ENCODE measurements at regions not wholly inside any gene's neighbourhood (a gene's known extent, or its start where the extent isn't known, plus 50 kb on each side); places are given as distances from the start of the nearest gene placed in this dataset.

- H3K4me2 ChIP-seq: peak overlapping the region; percentile 20
- H3K4me1 ChIP-seq: peaks cover 22% of the 10 kb centered on the region
- peaks cover 9% of the 10 kb centered on the region for H3F3A ChIP-seq (ENCODE audit: low read depth)
- H3K27ac ChIP-seq: no peak overlapping the region
- H3K4me3 Mint-ChIP-seq: no peak overlapping the region
- peak; percentile 27 for DNase-seq (ENCODE audit: low spot score)
- H2AFZ ChIP-seq (replicated peaks): no peak overlapping the region
- H3K4me3 ChIP-seq: no peak overlapping the region
- no peaks in the 10 kb centered on the region for H3K9me3 ChIP-seq (ENCODE audit: low read depth)
- no peak for TF ChIP-seq EZH2 (IDR thresholded peaks at IDR 0.05)
- TF ChIP-seq CTCF (IDR thresholded peaks at IDR 0.05): no peak
- no peak for TF ChIP-seq EZH2phosphoT487 (IDR thresholded peaks at IDR 0.05)
- H3K27ac Mint-ChIP-seq: no peak overlapping the region
- H3K9me3 Mint-ChIP-seq: no peaks in the 10 kb centered on the region
- peaks cover 4% of the 10 kb centered on the region for H3K36me3 Mint-ChIP-seq
- H3K36me3 ChIP-seq: no peaks in the 10 kb centered on the region
- no peaks in the 10 kb centered on the region for H4K20me1 ChIP-seq (ENCODE audit: low read depth)
- peaks cover 24% of the 10 kb centered on the region for H3K4me1 Mint-ChIP-seq
- H3K79me2 ChIP-seq (ENCODE audit: low read depth): no peaks in the 10 kb centered on the region
- H3K27me3 ChIP-seq: no peaks in the 10 kb centered on the region
- H3K9ac ChIP-seq: no peak overlapping the region
- no peaks in the 10 kb centered on the region for H3K27me3 Mint-ChIP-seq (ENCODE audit: insufficient read depth, low read depth)
Measured at GRCh38 chr11:92286709-92287108, 62.1 kb downstream of the FAT3 start.

GRCh38 chr11:92295175-92296137 lies 70.8 kb downstream of the FAT3 start:
- Mint-ChIP-seq H3K9me3 (peaks cover 8% of the 10 kb centered on the region), H3K27ac (no peak overlapping the region), H3K27me3 (ENCODE audit: insufficient read depth, low read depth) (peaks cover 2% of the 10 kb centered on the region), H3K4me1 (peaks cover 30% of the 10 kb centered on the region), H3K36me3 (peaks cover 10% of the 10 kb centered on the region), H3K4me3 (no peak overlapping the region)
- H3K9ac ChIP-seq: no peak overlapping the region
- no peaks in the 10 kb centered on the region for H3K36me3 ChIP-seq
- TF ChIP-seq CTCF (IDR thresholded peaks at IDR 0.05): no peak
- no peak for TF ChIP-seq EZH2 (IDR thresholded peaks at IDR 0.05)
- TF ChIP-seq EZH2phosphoT487 (IDR thresholded peaks at IDR 0.05): no peak
- peaks cover 6% of the 10 kb centered on the region for H3F3A ChIP-seq (ENCODE audit: low read depth)
- H4K20me1 ChIP-seq (ENCODE audit: low read depth): no peaks in the 10 kb centered on the region
- no peak overlapping the region for H2AFZ ChIP-seq (replicated peaks)
- H3K27ac ChIP-seq: no peak overlapping the region
- H3K79me2 ChIP-seq (ENCODE audit: low read depth): no peaks in the 10 kb centered on the region
- no peak overlapping the region for H3K4me3 ChIP-seq
- no peak overlapping the region for H3K4me2 ChIP-seq
- H3K9me3 ChIP-seq (ENCODE audit: low read depth): no peaks in the 10 kb centered on the region
- H3K27me3 ChIP-seq: no peaks in the 10 kb centered on the region
- no peak for DNase-seq (ENCODE audit: low spot score)
- peaks cover 25% of the 10 kb centered on the region for H3K4me1 ChIP-seq

DNA sequence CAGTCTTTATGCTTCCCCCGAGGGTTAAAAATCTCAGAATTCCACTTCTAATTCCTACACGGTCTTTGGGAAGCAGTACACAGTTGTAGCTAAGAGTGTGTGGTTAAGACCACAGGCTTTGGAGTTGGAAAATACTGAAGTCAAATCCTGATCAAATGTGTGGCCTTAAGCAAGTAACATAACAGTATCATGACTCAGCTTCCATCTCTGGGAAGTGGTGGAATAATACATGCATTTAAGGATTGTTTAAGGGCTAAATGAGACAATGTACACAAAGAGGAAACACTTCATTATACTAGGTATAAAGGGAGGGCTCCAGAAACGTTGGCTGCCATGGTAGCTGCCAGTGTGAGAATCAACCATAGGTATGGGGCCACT lies 71.5 kb downstream of the FAT3 start:
- Histone ChIP-seq H3K9me3 (ENCODE audit: low read depth) (no peaks in the 10 kb centered on the region), H3K36me3 (no peaks in the 10 kb centered on the region), H3K27ac (no peak overlapping the region), H3F3A (ENCODE audit: low read depth) (peaks cover 6% of the 10 kb centered on the region), H3K27me3 (no peaks in the 10 kb centered on the region), H3K4me3 (no peak overlapping the region), H3K9ac (no peak overlapping the region), H3K4me2 (no peak overlapping the region), H3K79me2 (ENCODE audit: low read depth) (no peaks in the 10 kb centered on the region), H2AFZ (replicated peaks) (no peak overlapping the region), H4K20me1 (ENCODE audit: low read depth) (no peaks in the 10 kb centered on the region), H3K4me1 (peaks cover 25% of the 10 kb centered on the region)
- no peak for TF ChIP-seq CTCF (IDR thresholded peaks at IDR 0.05)
- DNase-seq (ENCODE audit: low spot score): no peak
- Mint-ChIP-seq H3K4me1 (peaks cover 36% of the 10 kb centered on the region), H3K4me3 (no peak overlapping the region), H3K36me3 (peaks cover 10% of the 10 kb centered on the region), H3K27me3 (ENCODE audit: insufficient read depth, low read depth) (peaks cover 2% of the 10 kb centered on the region), H3K9me3 (peaks cover 8% of the 10 kb centered on the region), H3K27ac (no peak overlapping the region)
